GM23338 (cell line): ENCODE measurements at regions not wholly inside any gene's neighbourhood (a gene's known extent, or its start where the extent isn't known, plus 50 kb on each side); places are given as distances from the start of the nearest gene placed in this dataset.

Source experiments
- CREB1 ChIP-seq: fragments of 250-450 bp; sonication (Bioruptor Pico); IDR thresholded peaks from 2 replicates; pipeline ENCODE4 v1.5.0; 2020; ENCODE audit warnings: low read depth, mild to moderate bottlenecking, moderate library complexity
- CTCF ChIP-seq, 2 experiments: fragments of 200-600 bp in 1 of 2; sonication (generic) in 1 of 2; conservative IDR thresholded peaks; 2 replicates each; pipeline versions ENCODE4 v1.5.1 to v1.6.1; 2016 to 2017; ENCODE audit warnings: antibody characterized with exemption in 2 of 2, low read depth in 2 of 2, mild to moderate bottlenecking in 2 of 2, moderate library complexity in 1 of 2
- EZH2 ChIP-seq: fragments of 200-600 bp; sonication (generic); IDR thresholded peaks from one replicate; pipeline ENCODE4 v1.8.0; 2017; ENCODE audit warnings: antibody characterized with exemption, mild to moderate bottlenecking, low read depth; ENCODE audit not compliant: unreplicated experiment
- EZH2phosphoT487 ChIP-seq: fragments of 200-600 bp; sonication (generic); IDR thresholded peaks from one replicate; pipeline ENCODE4 v1.8.1; 2018; ENCODE audit warnings: antibody characterized with exemption; ENCODE audit not compliant: unreplicated experiment
- JUNB ChIP-seq: IDR thresholded peaks from one replicate; pipeline ENCODE4 v1.6.1; 2016; ENCODE audit warnings: antibody characterized with exemption; ENCODE audit not compliant: unreplicated experiment
- POLR2AphosphoS5 ChIP-seq: IDR thresholded peaks from 2 replicates; pipeline ENCODE4 v1.6.1; 2016; ENCODE audit warnings: antibody characterized with exemption, low read depth
- REST ChIP-seq: IDR thresholded peaks from one replicate; pipeline ENCODE4 v1.6.1; 2018; ENCODE audit warnings: antibody characterized with exemption; ENCODE audit not compliant: unreplicated experiment

GRCh38 chr2:57107353-57107752 lies 923.6 kb downstream of the CCDC85A start:
- TF ChIP-seq POLR2AphosphoS5 (no peak), CTCF (conservative IDR thresholded peaks at IDR 0.05; ENCODE audit: low read depth in 2 of 2) (no peak), REST (no peak), JUNB (no peak), EZH2 (no peak), CREB1 (CRISPR knock-in tag) (no peak), EZH2phosphoT487 (no peak)
